ENCODE measurements at regions not wholly inside any gene's neighbourhood (a gene's known extent, or its start where the extent isn't known, plus 50 kb on each side); places are given as distances from the start of the nearest gene placed in this dataset.

DNA sequence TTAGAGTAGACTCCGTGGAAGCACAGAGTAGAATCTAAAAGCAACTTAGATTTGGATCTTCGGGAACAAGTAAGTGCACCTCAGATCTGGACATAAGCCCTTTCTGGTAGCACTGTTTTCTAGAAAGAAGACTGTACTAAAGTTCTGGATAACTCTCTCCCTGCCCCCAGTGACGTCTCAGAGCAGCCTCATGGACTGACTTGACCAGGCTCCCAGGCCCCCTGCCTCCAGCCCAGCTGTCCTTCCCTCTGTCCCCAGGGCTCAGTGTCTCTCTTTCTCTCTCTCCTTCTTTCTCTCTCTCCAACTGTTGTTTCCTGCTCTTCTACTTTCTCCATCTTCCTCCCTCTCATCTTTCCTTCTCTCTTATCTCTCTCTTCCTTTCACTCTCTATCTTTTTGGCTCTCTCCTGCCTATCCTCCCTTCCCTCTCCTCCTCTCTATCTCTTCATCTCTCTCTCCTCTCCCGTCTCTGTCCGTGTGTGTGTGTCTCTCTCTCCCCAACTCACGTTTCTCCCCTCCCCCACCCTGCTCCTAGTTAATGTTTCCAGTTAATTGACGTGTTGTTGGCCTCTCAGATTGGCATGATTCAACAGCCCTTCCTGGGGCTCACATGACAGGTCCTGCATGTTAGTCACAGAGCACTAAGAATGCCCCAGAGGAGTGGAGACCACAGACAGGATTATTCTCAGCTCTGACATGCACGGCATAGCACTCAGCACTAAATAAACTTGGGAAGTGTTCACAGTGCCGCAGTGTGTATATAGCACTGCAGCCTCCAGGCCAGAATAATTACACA is 180.4 kb upstream of the FOXQ1 start:
- CTCF ChIA-PET = no interaction called here
- no peaks in the 10 kb centered on the region for H4K20me1 ChIP-seq (ENCODE audit: insufficient read depth)
- H3K4me3 ChIP-seq (replicated peaks in 1 of 2; ENCODE audit: low read depth in 1 of 2, low read length in 2 of 2) = no peak overlapping the region
- intact Hi-C loops (cut with micrococcal nuclease) = no loop called here
- peaks cover 0 to 5% of the 10 kb centered on the region in 2 experiments; a peak in 1 of 4 replicates for H3K4me1 ChIP-seq (ENCODE audit: control insufficient read depth in 1 of 2, insufficient read depth in 2 of 2, low read length in 2 of 2)
- no peaks in the 10 kb centered on the region for H3K36me3 ChIP-seq (ENCODE audit: control insufficient read depth in 1 of 2, insufficient read depth in 2 of 2, low read length in 2 of 2)
- DNase-seq (ENCODE audit: low read depth, low spot score) (no peak), ATAC-seq (no peak)
- H3K9me3 ChIP-seq (ENCODE audit: control insufficient read depth in 1 of 2, insufficient read depth in 1 of 2, low read depth in 1 of 2, low read length in 2 of 2) = no peaks in the 10 kb centered on the region
- H2AFZ ChIP-seq (ENCODE audit: low read depth, low read length, poor library complexity, severe bottlenecking) = no peak overlapping the region
- BruUV-seq (replicated peaks) = no TSS peak
- RAD21 ChIA-PET (ENCODE audit: low non-redundant PET in 1 of 2, low total read pairs in 2 of 2, uncharacterized antibody in 2 of 2, unreplicated experiment in 2 of 2) = no interaction called here
- no peaks in the 10 kb centered on the region for H3K27me3 ChIP-seq (ENCODE audit: insufficient read depth, low read length)
- H3K4me2 ChIP-seq (ENCODE audit: low read length) = no peak overlapping the region
- H3K9ac ChIP-seq (ENCODE audit: low read length) = no peak overlapping the region
- no peak overlapping the region for H3K27ac ChIP-seq (ENCODE audit: low read depth, low read length)
- H3K79me2 ChIP-seq (ENCODE audit: insufficient read depth, low read length) = no peaks in the 10 kb centered on the region
- H3K9me2 ChIP-seq (ENCODE audit: insufficient read depth) = no peaks in the 10 kb centered on the region
- POLR2A ChIA-PET = no interaction called here
- no peak for TF ChIP-seq CEBPB (IDR thresholded peaks at IDR 0.05; ENCODE audit: low read depth)
- no peak for TF ChIP-seq CBX3 (IDR thresholded peaks at IDR 0.05; ENCODE audit: low read depth)
- TF ChIP-seq POLR2A (IDR thresholded peaks at IDR 0.05; ENCODE audit: borderline replicate concordance, extremely low read depth, insufficient read depth, insufficient read length) = no peak
- no peak for TF ChIP-seq CTCF (IDR thresholded peaks at IDR 0.05 in 2 of 3, conservative IDR thresholded peaks at IDR 0.05 in 1 of 3; ENCODE audit: borderline replicate concordance in 1 of 3, insufficient read depth in 1 of 3, low read depth in 2 of 3, low read length in 2 of 3)
- no peak for TF ChIP-seq POLR2AphosphoS5 (IDR thresholded peaks at IDR 0.05; ENCODE audit: low read depth, low read length)
- TF ChIP-seq, protein P1, sequence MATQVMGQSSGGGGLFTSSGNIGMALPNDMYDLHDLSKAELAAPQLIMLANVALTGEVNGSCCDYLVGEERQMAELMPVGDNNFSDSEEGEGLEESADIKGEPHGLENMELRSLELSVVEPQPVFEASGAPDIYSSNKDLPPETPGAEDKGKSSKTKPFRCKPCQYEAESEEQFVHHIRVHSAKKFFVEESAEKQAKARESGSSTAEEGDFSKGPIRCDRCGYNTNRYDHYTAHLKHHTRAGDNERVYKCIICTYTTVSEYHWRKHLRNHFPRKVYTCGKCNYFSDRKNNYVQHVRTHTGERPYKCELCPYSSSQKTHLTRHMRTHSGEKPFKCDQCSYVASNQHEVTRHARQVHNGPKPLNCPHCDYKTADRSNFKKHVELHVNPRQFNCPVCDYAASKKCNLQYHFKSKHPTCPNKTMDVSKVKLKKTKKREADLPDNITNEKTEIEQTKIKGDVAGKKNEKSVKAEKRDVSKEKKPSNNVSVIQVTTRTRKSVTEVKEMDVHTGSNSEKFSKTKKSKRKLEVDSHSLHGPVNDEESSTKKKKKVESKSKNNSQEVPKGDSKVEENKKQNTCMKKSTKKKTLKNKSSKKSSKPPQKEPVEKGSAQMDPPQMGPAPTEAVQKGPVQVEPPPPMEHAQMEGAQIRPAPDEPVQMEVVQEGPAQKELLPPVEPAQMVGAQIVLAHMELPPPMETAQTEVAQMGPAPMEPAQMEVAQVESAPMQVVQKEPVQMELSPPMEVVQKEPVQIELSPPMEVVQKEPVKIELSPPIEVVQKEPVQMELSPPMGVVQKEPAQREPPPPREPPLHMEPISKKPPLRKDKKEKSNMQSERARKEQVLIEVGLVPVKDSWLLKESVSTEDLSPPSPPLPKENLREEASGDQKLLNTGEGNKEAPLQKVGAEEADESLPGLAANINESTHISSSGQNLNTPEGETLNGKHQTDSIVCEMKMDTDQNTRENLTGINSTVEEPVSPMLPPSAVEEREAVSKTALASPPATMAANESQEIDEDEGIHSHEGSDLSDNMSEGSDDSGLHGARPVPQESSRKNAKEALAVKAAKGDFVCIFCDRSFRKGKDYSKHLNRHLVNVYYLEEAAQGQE (IDR thresholded peaks at IDR 0.05; ENCODE audit: low read depth) = no peak
- TF ChIP-seq EGR1 (IDR thresholded peaks at IDR 0.05; ENCODE audit: low read depth) = no peak
